ENCODE measurements at regions not wholly inside any gene's neighbourhood (a gene's known extent, or its start where the extent isn't known, plus 50 kb on each side); places are given as distances from the start of the nearest gene placed in this dataset.

GRCh38 chr10:4215485-4215884 is 430.5 kb upstream of the KLF6 start:
- TF ChIP-seq CTCF (IDR thresholded peaks at IDR 0.05) (no peak), POLR2AphosphoS5 (IDR thresholded peaks at IDR 0.05) (no peak), EP300 (IDR thresholded peaks at IDR 0.05) (no peak)

All from sigmoid colon (tissue), 4 donors.